Nephron (organoid): ENCODE measurements at regions not wholly inside any gene's neighbourhood (a gene's known extent, or its start where the extent isn't known, plus 50 kb on each side); places are given as distances from the start of the nearest gene placed in this dataset.

Experiments used
- H3K27ac Mint-ChIP-seq, 3 experiments: 2 replicates each; pipeline ENCODE4 v1.8.0; 2020; ENCODE audit warnings: mixed read lengths in 3 of 3, mild to moderate bottlenecking in 2 of 3, moderate library complexity in 1 of 3
- H3K27me3 Mint-ChIP-seq: 2 replicates; pipeline ENCODE4 v1.8.0; 2021; ENCODE audit warnings: low read depth, mild to moderate bottlenecking, moderate library complexity, mixed read lengths
- H3K36me3 Mint-ChIP-seq: 2 replicates; pipeline ENCODE4 v1.8.0; 2020; ENCODE audit warnings: low read depth, mixed read lengths
- H3K4me1 Mint-ChIP-seq: 2 replicates; pipeline ENCODE4 v1.8.0; 2020; ENCODE audit warnings: mixed read lengths
- H3K4me3 Mint-ChIP-seq, 3 experiments: 2 replicates each; pipeline ENCODE4 v1.8.0; 2020; ENCODE audit warnings: mild to moderate bottlenecking in 3 of 3, mixed read lengths in 3 of 3, moderate library complexity in 2 of 3
- H3K9me3 Mint-ChIP-seq: 2 replicates; pipeline ENCODE4 v1.8.0; 2020; ENCODE audit warnings: mixed read lengths
- TF ChIP-seq, protein P1 (sequence below), 3 experiments: fragments of 200-600 bp; sonication (generic); IDR thresholded peaks; one replicate each; pipeline ENCODE4 v1.5.0; 2021; ENCODE audit warnings: antibody characterized with exemption in 3 of 3; ENCODE audit not compliant: unreplicated experiment in 3 of 3

DNA sequence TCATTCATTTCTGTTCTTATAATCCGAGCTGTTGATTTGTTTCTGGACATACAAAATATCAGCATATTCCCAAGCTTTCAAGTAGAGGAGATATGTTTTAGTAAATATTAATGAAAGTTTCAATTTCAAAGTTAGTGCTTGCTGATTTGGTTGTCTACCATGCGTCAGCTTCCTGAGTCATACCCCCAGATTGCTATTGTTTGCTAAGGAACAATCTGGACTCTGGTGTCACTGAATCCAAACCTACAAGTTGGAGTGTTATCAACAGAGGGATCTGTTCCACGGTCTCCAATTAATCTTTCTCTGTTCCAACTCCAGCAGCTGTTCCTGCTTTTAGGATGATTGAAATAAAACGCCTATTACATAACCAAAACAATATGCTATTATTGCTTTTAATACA, 96.1 kb upstream of the FAM9A start:
- Mint-ChIP-seq H3K27ac (no peak overlapping the region), H3K9me3 (peaks cover 25% of the 10 kb centered on the region), H3K27me3 (no peaks in the 10 kb centered on the region), H3K4me1 (no peaks in the 10 kb centered on the region), H3K4me3 (no peak overlapping the region), H3K36me3 (no peaks in the 10 kb centered on the region)
- TF ChIP-seq, protein P1, sequence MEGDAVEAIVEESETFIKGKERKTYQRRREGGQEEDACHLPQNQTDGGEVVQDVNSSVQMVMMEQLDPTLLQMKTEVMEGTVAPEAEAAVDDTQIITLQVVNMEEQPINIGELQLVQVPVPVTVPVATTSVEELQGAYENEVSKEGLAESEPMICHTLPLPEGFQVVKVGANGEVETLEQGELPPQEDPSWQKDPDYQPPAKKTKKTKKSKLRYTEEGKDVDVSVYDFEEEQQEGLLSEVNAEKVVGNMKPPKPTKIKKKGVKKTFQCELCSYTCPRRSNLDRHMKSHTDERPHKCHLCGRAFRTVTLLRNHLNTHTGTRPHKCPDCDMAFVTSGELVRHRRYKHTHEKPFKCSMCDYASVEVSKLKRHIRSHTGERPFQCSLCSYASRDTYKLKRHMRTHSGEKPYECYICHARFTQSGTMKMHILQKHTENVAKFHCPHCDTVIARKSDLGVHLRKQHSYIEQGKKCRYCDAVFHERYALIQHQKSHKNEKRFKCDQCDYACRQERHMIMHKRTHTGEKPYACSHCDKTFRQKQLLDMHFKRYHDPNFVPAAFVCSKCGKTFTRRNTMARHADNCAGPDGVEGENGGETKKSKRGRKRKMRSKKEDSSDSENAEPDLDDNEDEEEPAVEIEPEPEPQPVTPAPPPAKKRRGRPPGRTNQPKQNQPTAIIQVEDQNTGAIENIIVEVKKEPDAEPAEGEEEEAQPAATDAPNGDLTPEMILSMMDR (IDR thresholded peaks at IDR 0.05; ENCODE audit: unreplicated experiment in 3 of 3) = no peak

DNA sequence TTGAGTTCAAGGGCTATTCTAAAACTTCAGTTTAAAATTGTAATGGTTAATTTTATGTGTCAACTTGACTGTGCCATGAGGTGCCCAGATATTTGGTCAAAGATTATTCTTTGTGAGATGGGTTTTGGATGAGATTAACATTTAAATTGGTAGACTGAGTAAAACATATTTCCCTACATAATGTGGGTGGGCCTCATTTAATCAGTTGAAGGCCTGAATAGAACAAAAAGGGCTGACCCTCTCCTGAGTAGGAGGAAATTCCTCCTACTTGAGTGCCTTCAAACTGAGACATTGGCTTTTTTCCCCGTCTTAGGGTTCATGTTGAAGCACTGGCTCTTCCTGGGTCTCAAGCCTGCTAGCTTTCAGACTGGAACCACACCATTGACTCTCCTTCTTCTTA, 89.6 kb upstream of the FAM9A start:
- H3K4me1 Mint-ChIP-seq = no peaks in the 10 kb centered on the region

DNA sequence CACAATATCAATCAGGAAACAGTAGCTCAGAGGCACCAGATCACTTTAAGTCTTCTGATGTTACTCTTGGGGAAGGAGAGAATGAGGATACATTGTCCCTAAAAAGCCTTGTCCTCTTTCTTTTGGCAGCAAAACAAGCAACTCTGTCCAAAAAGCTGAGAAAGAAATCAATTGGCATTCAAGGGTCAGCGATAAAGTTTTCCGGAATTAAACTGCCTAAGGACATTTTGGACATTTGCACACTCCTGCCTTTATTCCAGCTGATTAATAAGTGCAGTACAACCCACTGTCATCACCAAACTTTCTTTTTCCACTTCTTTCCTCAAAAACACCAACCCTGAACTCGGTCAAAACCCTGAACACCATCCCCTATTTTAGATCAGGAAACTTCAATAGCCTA, 85.8 kb upstream of the FAM9A start:
- peaks cover 3% of the 10 kb centered on the region for H3K36me3 Mint-ChIP-seq
- TF ChIP-seq, protein P1 (IDR thresholded peaks at IDR 0.05; ENCODE audit: unreplicated experiment in 3 of 3) = no peak
- no peaks in the 10 kb centered on the region for H3K4me1 Mint-ChIP-seq
- no peak overlapping the region for H3K27ac Mint-ChIP-seq
- no peaks in the 10 kb centered on the region for H3K27me3 Mint-ChIP-seq
- peaks cover 12% of the 10 kb centered on the region for H3K9me3 Mint-ChIP-seq
- no peak overlapping the region for H3K4me3 Mint-ChIP-seq

More for the DNA sequence above, 89.6 kb upstream of the FAM9A start:
- H3K27ac Mint-ChIP-seq = no peak overlapping the region
- H3K27me3 Mint-ChIP-seq = no peaks in the 10 kb centered on the region
- H3K9me3 Mint-ChIP-seq = peaks cover 31% of the 10 kb centered on the region
- peaks cover 3% of the 10 kb centered on the region for H3K36me3 Mint-ChIP-seq
- TF ChIP-seq, protein P1 (IDR thresholded peaks at IDR 0.05; ENCODE audit: unreplicated experiment in 3 of 3) = no peak
- H3K4me3 Mint-ChIP-seq = no peak overlapping the region

- H3K27ac Mint-ChIP-seq = no peak overlapping the region
- peaks cover 4% of the 10 kb centered on the region for H3K9me3 Mint-ChIP-seq
- TF ChIP-seq, protein P1 (IDR thresholded peaks at IDR 0.05; ENCODE audit: unreplicated experiment in 3 of 3) = peak in 1 of 3 experiments; percentile 32
- H3K36me3 Mint-ChIP-seq = no peaks in the 10 kb centered on the region
- H3K4me3 Mint-ChIP-seq = no peak overlapping the region
- H3K27me3 Mint-ChIP-seq = no peaks in the 10 kb centered on the region
- no peaks in the 10 kb centered on the region for H3K4me1 Mint-ChIP-seq
Observed at GRCh38 chrX:8879750-8880149, 78.6 kb upstream of the FAM9A start.

DNA sequence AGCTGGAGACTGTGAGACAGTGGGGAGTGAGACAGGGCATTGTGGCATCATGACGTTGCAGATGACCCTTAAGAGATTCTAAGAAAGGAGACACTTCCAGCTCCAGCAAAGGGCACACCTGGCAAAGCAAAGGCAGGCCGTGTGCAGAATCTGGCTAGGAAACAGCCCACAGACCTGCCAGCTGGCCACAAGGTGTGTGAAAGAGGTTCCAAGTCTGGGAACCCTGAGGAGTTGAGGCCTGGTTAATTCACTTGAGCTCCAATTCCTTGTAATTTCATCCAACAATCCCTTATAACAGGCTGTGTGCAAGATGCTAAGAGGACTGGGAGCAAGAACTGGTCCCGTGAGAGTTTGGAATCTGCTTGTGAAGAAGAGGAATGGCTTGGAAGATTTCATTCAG, 72.8 kb upstream of the FAM9A start:
- TF ChIP-seq, protein P1 (IDR thresholded peaks at IDR 0.05; ENCODE audit: unreplicated experiment in 3 of 3) = no peak
- no peak overlapping the region for H3K4me3 Mint-ChIP-seq
- H3K27ac Mint-ChIP-seq = no peak overlapping the region
- peaks cover 6% of the 10 kb centered on the region for H3K9me3 Mint-ChIP-seq
- no peaks in the 10 kb centered on the region for H3K27me3 Mint-ChIP-seq
- peaks cover 15% of the 10 kb centered on the region for H3K4me1 Mint-ChIP-seq
- H3K36me3 Mint-ChIP-seq = no peaks in the 10 kb centered on the region

DNA sequence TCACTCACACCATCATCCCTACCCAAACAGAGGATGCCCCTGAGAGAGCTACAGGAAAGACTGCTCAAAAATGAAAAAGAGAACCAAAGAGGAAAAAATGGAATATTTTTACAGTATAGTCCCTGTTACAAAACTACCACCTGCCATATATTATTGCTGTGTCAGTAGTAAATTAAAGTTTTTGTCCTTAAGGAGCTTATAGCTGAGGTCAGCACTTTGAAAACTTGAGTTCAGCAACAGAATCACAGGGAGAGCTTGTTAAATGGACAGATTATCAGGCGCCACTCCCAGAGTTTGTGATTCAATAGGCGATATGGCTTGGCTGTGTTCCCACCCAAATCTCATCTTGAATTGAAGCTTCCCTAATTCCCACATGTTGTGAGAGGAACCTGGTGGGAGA, 71.9 kb upstream of the FAM9A start:
- H3K27me3 Mint-ChIP-seq = no peaks in the 10 kb centered on the region
- peaks cover 22% of the 10 kb centered on the region for H3K4me1 Mint-ChIP-seq
- TF ChIP-seq, protein P1 (IDR thresholded peaks at IDR 0.05; ENCODE audit: unreplicated experiment in 3 of 3) = no peak
- H3K27ac Mint-ChIP-seq = no peak overlapping the region
- no peaks in the 10 kb centered on the region for H3K36me3 Mint-ChIP-seq
- H3K9me3 Mint-ChIP-seq = peaks cover 6% of the 10 kb centered on the region
- H3K4me3 Mint-ChIP-seq = no peak overlapping the region
